WTC11 (cell line): ENCODE measurements at regions not wholly inside any gene's neighbourhood (a gene's known extent, or its start where the extent isn't known, plus 50 kb on each side); places are given as distances from the start of the nearest gene placed in this dataset.

ENCODE experiments used
- ATAC-seq: fragments of 200-7000 bp; cut with Tn5 transposase; 2 replicates; pipeline ENCODE4 v1.10.0; 2021; ENCODE audit warnings: mild to moderate bottlenecking, moderate library complexity
- CTCF ChIA-PET: fragments of 300-600 bp; sonication (Branson Sonifier 250); formaldehyde crosslinking; loops from one replicate; lab custom pipeline; 2021; ENCODE audit warnings: antibody characterized with exemption; lab: Charles Lee
- POLR2A ChIA-PET: fragments of 350-600 bp; sonication (Branson Sonifier 250); formaldehyde crosslinking; loops from one replicate; lab custom pipeline; 2021; ENCODE audit warnings: antibody characterized with exemption; lab: Charles Lee
- DNase-seq: peaks from one replicate; pipeline ENCODE4 v3.0.0; 2021; ENCODE audit warnings: low spot score
- H3K27ac Mint-ChIP-seq: 2 replicates; pipeline ENCODE4 v1.8.0; 2021; ENCODE audit warnings: mixed read lengths
- H3K27me3 Mint-ChIP-seq: 2 replicates; pipeline ENCODE4 v1.8.0; 2021; ENCODE audit warnings: low read depth, mild to moderate bottlenecking, moderate library complexity, mixed read lengths
- H3K36me3 Mint-ChIP-seq: 2 replicates; pipeline ENCODE4 v1.8.0; 2021; ENCODE audit warnings: mixed read lengths
- H3K4me1 Mint-ChIP-seq: 2 replicates; pipeline ENCODE4 v1.8.0; 2022; ENCODE audit warnings: mixed read lengths
- H3K4me3 Mint-ChIP-seq: 2 replicates; pipeline ENCODE4 v1.8.0; 2021; ENCODE audit warnings: mild to moderate bottlenecking, moderate library complexity, mixed read lengths
- H3K9me3 Mint-ChIP-seq: 2 replicates; pipeline ENCODE4 v1.8.0; 2021; ENCODE audit warnings: mixed read lengths
- CBFB ChIP-seq: sonication (generic); formaldehyde crosslinking; IDR thresholded peaks from 2 replicates; pipeline ENCODE4 v1.8.1; 2022; ENCODE audit warnings: mild to moderate bottlenecking, low read depth, missing genetic modification reagents
- ELF4 ChIP-seq: sonication (generic); formaldehyde crosslinking; IDR thresholded peaks from 2 replicates; pipeline ENCODE4 v1.8.1; 2022; ENCODE audit warnings: low read depth, mild to moderate bottlenecking, moderate library complexity, missing genetic modification reagents
- EMX1 ChIP-seq: fragments of 250-450 bp; sonication (Bioruptor Pico); IDR thresholded peaks from 2 replicates; pipeline ENCODE4 v1.8.0; 2021; ENCODE audit warnings: mild to moderate bottlenecking
- ESRRA ChIP-seq: sonication (generic); formaldehyde crosslinking; IDR thresholded peaks from 2 replicates; pipeline ENCODE4 v1.8.1; 2022; ENCODE audit warnings: mild to moderate bottlenecking, missing genetic modification reagents, borderline replicate concordance
- GRHL2 ChIP-seq: fragments of 250-450 bp; sonication (Bioruptor Pico); IDR thresholded peaks from 2 replicates; pipeline ENCODE4 v1.8.0; 2022; ENCODE audit warnings: mild to moderate bottlenecking, moderate library complexity; ENCODE audit not compliant: insufficient replicate concordance, severe bottlenecking
- KAT7 ChIP-seq: sonication (generic); formaldehyde crosslinking; IDR thresholded peaks from 2 replicates; pipeline ENCODE4 v1.8.1; 2023; ENCODE audit warnings: missing genetic modification reagents, mild to moderate bottlenecking, borderline replicate concordance
- NFE2L1 ChIP-seq: sonication (generic); formaldehyde crosslinking; IDR thresholded peaks from 2 replicates; pipeline ENCODE4 v1.8.1; 2023; ENCODE audit warnings: missing genetic modification reagents
- NFYB ChIP-seq: sonication (generic); formaldehyde crosslinking; conservative IDR thresholded peaks from 2 replicates; pipeline ENCODE4 v1.8.0; 2022; ENCODE audit warnings: low read depth, missing genetic modification reagents
- PRRX2 ChIP-seq: fragments of 250-450 bp; sonication (Bioruptor Pico); IDR thresholded peaks from 2 replicates; pipeline ENCODE4 v1.8.0; 2021; ENCODE audit warnings: mild to moderate bottlenecking
- SMAD3 ChIP-seq: sonication (generic); formaldehyde crosslinking; IDR thresholded peaks from 2 replicates; pipeline ENCODE4 v1.8.0; 2022; ENCODE audit warnings: missing genetic modification reagents, mild to moderate bottlenecking, borderline replicate concordance
- TEAD1 ChIP-seq: sonication (generic); formaldehyde crosslinking; IDR thresholded peaks from 2 replicates; pipeline ENCODE4 v1.8.0; 2022; ENCODE audit warnings: mild to moderate bottlenecking, missing genetic modification reagents
- ZBTB21 ChIP-seq: sonication (generic); formaldehyde crosslinking; IDR thresholded peaks from 2 replicates; pipeline ENCODE4 v1.8.1; 2023; ENCODE audit warnings: mild to moderate bottlenecking, missing genetic modification reagents, borderline replicate concordance
- ZNF138 ChIP-seq: sonication (generic); formaldehyde crosslinking; conservative IDR thresholded peaks from 2 replicates; pipeline ENCODE4 v1.8.1; 2022; ENCODE audit warnings: mild to moderate bottlenecking, moderate library complexity, missing genetic modification reagents
- ZNF219 ChIP-seq: sonication (generic); formaldehyde crosslinking; IDR thresholded peaks from 2 replicates; pipeline ENCODE4 v1.8.0; 2023; ENCODE audit warnings: missing genetic modification reagents, mild to moderate bottlenecking, borderline replicate concordance
- ZNF317 ChIP-seq: sonication (generic); formaldehyde crosslinking; IDR thresholded peaks from 2 replicates; pipeline ENCODE4 v1.8.1; 2023; ENCODE audit warnings: low read depth, mild to moderate bottlenecking, moderate library complexity, missing genetic modification reagents, borderline replicate concordance
- ZNF416 ChIP-seq: fragments of 250-450 bp; sonication (Bioruptor Pico); IDR thresholded peaks from 2 replicates; pipeline ENCODE4 v1.9.0; 2021; ENCODE audit warnings: mild to moderate bottlenecking, inconsistent platforms
- TF ChIP-seq, protein P1 (sequence below): sonication (generic); formaldehyde crosslinking; IDR thresholded peaks from 2 replicates; pipeline ENCODE4 v1.8.0; 2022; ENCODE audit warnings: missing genetic modification reagents
- TF ChIP-seq, protein P2 (sequence below): fragments of 250-450 bp; sonication (Bioruptor Pico); IDR thresholded peaks from 2 replicates; pipeline ENCODE4 v1.8.0; 2021; ENCODE audit warnings: mild to moderate bottlenecking
- TF ChIP-seq, protein P3 (sequence below): sonication (generic); formaldehyde crosslinking; IDR thresholded peaks from 2 replicates; pipeline ENCODE4 v1.8.0; 2022; ENCODE audit warnings: mild to moderate bottlenecking, missing genetic modification reagents
- TF ChIP-seq, protein P4 (sequence below): sonication (generic); formaldehyde crosslinking; IDR thresholded peaks from 2 replicates; pipeline ENCODE4 v1.8.0; 2022; ENCODE audit warnings: mild to moderate bottlenecking, missing genetic modification reagents
- TF ChIP-seq, protein P5 (sequence below): sonication (generic); formaldehyde crosslinking; IDR thresholded peaks from 2 replicates; pipeline ENCODE4 v1.8.1; 2022; ENCODE audit warnings: mild to moderate bottlenecking, missing genetic modification reagents, moderate library complexity, borderline replicate concordance

DNA sequence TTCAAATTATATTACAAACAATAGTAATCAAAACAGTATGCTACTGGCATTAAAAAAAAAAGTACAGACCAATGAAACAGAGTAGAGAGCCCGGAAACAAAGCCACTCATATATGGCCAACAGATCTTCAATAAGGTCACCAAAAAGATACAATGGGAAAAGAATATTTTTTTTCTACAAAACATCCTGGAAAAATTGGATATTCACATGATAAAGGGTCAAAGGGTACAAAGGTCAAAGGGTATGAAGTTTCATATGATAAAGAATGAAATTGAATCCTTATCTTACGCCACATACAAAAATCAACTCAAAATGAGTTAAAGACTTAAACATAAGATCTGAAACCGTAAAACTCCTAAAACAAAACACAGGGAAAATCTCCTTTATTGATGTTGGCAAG lies 168.5 kb upstream of the PELI2 start:
- Mint-ChIP-seq H3K4me3 (no peak overlapping the region), H3K27ac (no peak overlapping the region), H3K9me3 (peaks cover 4% of the 10 kb centered on the region; the same call in 1 of the 2 replicates), H3K27me3 (no peaks in the 10 kb centered on the region; the same call in 1 of the 2 replicates), H3K36me3 (no peaks in the 10 kb centered on the region), H3K4me1 (peaks cover 11% of the 10 kb centered on the region)
- ChIA-PET CTCF (no interaction called here), POLR2A (no interaction called here)
- TF ChIP-seq ESRRA (CRISPR knock-in tag) (no peak), ZNF416 (CRISPR knock-in tag) (no peak), NFE2L1 (CRISPR knock-in tag) (no peak), ZNF219 (CRISPR knock-in tag) (no peak), KAT7 (CRISPR knock-in tag) (no peak), TEAD1 (CRISPR knock-in tag) (no peak), ELF4 (no peak), NFYB (no peak), PRRX2 (CRISPR knock-in tag) (no peak), ZBTB21 (CRISPR knock-in tag) (no peak), SMAD3 (no peak), GRHL2 (CRISPR knock-in tag) (no peak), EMX1 (CRISPR knock-in tag) (no peak)
- TF ChIP-seq, protein P1, sequence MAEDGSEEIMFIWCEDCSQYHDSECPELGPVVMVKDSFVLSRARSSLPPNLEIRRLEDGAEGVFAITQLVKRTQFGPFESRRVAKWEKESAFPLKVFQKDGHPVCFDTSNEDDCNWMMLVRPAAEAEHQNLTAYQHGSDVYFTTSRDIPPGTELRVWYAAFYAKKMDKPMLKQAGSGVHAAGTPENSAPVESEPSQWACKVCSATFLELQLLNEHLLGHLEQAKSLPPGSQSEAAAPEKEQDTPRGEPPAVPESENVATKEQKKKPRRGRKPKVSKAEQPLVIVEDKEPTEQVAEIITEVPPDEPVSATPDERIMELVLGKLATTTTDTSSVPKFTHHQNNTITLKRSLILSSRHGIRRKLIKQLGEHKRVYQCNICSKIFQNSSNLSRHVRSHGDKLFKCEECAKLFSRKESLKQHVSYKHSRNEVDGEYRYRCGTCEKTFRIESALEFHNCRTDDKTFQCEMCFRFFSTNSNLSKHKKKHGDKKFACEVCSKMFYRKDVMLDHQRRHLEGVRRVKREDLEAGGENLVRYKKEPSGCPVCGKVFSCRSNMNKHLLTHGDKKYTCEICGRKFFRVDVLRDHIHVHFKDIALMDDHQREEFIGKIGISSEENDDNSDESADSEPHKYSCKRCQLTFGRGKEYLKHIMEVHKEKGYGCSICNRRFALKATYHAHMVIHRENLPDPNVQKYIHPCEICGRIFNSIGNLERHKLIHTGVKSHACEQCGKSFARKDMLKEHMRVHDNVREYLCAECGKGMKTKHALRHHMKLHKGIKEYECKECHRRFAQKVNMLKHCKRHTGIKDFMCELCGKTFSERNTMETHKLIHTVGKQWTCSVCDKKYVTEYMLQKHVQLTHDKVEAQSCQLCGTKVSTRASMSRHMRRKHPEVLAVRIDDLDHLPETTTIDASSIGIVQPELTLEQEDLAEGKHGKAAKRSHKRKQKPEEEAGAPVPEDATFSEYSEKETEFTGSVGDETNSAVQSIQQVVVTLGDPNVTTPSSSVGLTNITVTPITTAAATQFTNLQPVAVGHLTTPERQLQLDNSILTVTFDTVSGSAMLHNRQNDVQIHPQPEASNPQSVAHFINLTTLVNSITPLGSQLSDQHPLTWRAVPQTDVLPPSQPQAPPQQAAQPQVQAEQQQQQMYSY (CRISPR knock-in tag), result no peak
- TF ChIP-seq, protein P2, sequence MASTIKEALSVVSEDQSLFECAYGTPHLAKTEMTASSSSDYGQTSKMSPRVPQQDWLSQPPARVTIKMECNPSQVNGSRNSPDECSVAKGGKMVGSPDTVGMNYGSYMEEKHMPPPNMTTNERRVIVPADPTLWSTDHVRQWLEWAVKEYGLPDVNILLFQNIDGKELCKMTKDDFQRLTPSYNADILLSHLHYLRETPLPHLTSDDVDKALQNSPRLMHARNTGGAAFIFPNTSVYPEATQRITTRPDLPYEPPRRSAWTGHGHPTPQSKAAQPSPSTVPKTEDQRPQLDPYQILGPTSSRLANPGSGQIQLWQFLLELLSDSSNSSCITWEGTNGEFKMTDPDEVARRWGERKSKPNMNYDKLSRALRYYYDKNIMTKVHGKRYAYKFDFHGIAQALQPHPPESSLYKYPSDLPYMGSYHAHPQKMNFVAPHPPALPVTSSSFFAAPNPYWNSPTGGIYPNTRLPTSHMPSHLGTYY, result no peak
- TF ChIP-seq, protein P3, sequence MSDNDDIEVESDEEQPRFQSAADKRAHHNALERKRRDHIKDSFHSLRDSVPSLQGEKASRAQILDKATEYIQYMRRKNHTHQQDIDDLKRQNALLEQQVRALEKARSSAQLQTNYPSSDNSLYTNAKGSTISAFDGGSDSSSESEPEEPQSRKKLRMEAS (CRISPR knock-in tag), result no peak
- TF ChIP-seq, protein P4, sequence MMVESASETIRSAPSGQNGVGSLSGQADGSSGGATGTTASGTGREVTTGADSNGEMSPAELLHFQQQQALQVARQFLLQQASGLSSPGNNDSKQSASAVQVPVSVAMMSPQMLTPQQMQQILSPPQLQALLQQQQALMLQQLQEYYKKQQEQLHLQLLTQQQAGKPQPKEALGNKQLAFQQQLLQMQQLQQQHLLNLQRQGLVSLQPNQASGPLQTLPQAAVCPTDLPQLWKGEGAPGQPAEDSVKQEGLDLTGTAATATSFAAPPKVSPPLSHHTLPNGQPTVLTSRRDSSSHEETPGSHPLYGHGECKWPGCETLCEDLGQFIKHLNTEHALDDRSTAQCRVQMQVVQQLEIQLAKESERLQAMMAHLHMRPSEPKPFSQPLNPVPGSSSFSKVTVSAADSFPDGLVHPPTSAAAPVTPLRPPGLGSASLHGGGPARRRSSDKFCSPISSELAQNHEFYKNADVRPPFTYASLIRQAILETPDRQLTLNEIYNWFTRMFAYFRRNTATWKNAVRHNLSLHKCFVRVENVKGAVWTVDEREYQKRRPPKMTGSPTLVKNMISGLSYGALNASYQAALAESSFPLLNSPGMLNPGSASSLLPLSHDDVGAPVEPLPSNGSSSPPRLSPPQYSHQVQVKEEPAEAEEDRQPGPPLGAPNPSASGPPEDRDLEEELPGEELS (CRISPR knock-in tag), result no peak
- TF ChIP-seq, protein P5, sequence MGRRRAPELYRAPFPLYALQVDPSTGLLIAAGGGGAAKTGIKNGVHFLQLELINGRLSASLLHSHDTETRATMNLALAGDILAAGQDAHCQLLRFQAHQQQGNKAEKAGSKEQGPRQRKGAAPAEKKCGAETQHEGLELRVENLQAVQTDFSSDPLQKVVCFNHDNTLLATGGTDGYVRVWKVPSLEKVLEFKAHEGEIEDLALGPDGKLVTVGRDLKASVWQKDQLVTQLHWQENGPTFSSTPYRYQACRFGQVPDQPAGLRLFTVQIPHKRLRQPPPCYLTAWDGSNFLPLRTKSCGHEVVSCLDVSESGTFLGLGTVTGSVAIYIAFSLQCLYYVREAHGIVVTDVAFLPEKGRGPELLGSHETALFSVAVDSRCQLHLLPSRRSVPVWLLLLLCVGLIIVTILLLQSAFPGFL, result no peak
- DNase-seq, result no peak
- no peak for ATAC-seq

DNA sequence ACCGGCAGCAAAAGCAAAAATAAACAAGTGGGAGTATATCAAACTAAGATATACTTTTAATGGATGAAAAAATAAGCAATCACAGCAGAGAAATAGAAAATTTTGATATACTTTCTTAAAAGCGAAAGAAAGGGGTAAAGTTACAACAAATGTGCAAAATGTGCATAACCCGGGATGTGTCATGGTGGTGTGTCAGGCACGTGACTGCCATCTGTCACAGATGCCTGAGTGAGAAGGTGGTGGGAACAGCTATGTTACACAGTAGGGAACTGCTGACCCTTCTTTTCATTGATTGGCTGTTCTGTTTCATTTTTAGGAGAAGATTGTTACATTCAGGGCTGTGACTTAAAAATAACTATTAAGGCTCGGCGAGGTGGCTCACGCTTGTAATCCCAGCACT lies 168.1 kb upstream of the PELI2 start:
- no peak for DNase-seq
- no peaks in the 10 kb centered on the region for H3K36me3 Mint-ChIP-seq
- ChIA-PET CTCF (no interaction called here), POLR2A (no interaction called here)
- no peaks in the 10 kb centered on the region; the same call in 1 of the 2 replicates for H3K27me3 Mint-ChIP-seq
- TF ChIP-seq ZNF317 (CRISPR knock-in tag) (no peak), CBFB (CRISPR knock-in tag) (no peak), ZNF138 (CRISPR knock-in tag) (no peak)
- TF ChIP-seq, protein P1 (CRISPR knock-in tag), result no peak
- peaks cover 4% of the 10 kb centered on the region; the same call in 1 of the 2 replicates for H3K9me3 Mint-ChIP-seq
- peaks cover 8% of the 10 kb centered on the region for H3K4me1 Mint-ChIP-seq
- ATAC-seq, result no peak
- H3K4me3 Mint-ChIP-seq, result no peak overlapping the region
- H3K27ac Mint-ChIP-seq, result no peak overlapping the region
